ENCODE measurements at regions not wholly inside any gene's neighbourhood (a gene's known extent, or its start where the extent isn't known, plus 50 kb on each side); places are given as distances from the start of the nearest gene placed in this dataset.

DNA sequence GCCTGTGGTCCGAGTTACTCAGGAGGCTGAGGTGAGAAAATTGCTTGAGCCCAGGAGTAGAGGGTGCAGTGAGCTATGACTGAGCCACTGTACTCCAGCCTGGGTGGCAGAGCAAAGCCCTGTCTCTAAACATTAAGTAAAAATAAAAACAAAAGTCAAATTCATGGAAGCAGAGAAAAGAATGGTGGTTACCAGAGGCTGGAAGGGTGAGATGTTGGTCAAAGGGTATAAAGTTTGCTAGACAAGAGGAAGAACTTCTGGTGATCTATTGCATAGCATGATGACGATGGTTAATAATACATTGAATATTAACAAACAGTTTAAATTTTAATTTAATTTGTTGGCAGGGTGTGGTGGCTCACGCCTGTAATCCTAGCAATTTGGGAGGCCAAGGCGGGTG is 68.1 kb downstream of the CRPPA start:
- Mint-ChIP-seq H3K27ac (ENCODE audit: unreplicated experiment) (no peak overlapping the region), H3K36me3 (ENCODE audit: low read depth) (peaks cover 6% of the 10 kb centered on the region), H3K27me3 (ENCODE audit: low read depth) (no peaks in the 10 kb centered on the region)

DNA sequence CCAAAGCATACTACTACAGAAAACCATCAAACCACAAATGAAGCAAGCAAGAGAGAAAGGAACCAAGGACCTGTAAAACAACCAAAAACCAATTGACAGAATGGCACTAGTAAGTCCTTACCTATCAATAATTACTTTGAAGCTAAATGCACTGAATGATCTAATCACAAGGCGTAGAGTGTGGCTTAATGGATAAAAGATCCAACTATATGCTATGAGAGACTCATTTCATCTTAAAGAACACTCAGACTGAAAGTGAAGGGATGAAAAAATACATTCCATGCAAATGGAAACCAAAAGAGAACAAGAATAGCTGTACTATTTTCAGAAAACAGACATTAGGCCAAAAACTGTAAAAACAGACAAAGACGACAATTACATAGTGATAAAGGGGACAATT is 70.7 kb downstream of the CRPPA start:
- no peak overlapping the region for H3K27ac Mint-ChIP-seq (ENCODE audit: unreplicated experiment)
- H3K36me3 Mint-ChIP-seq (ENCODE audit: low read depth), result peaks cover 6% of the 10 kb centered on the region

More for the DNA sequence above, 68.1 kb downstream of the CRPPA start:
- Mint-ChIP-seq H3K9me3 (ENCODE audit: low read depth) (peaks cover 22% of the 10 kb centered on the region), H3K4me3 (ENCODE audit: unreplicated experiment) (no peak overlapping the region), H3K4me1 (ENCODE audit: low read depth) (peaks cover 36% of the 10 kb centered on the region)
- no peak for TF ChIP-seq CTCF (IDR thresholded peaks at IDR 0.05)
- no peak for DNase-seq (ENCODE audit: low spot score)

GRCh38 chr7:16348251-16348650 is 73.1 kb downstream of the CRPPA start:
- Mint-ChIP-seq H3K27me3 (ENCODE audit: low read depth) (no peaks in the 10 kb centered on the region), H3K27ac (ENCODE audit: unreplicated experiment) (peak overlapping the region; percentile 18), H3K9me3 (ENCODE audit: low read depth) (peaks cover 33% of the 10 kb centered on the region), H3K4me1 (ENCODE audit: low read depth) (peaks cover 36% of the 10 kb centered on the region), H3K36me3 (ENCODE audit: low read depth) (peaks cover 6% of the 10 kb centered on the region), H3K4me3 (ENCODE audit: unreplicated experiment) (no peak overlapping the region)
- TF ChIP-seq CTCF (IDR thresholded peaks at IDR 0.05), result no peak
- DNase-seq (ENCODE audit: low spot score), result no peak

More for the DNA sequence above, 70.7 kb downstream of the CRPPA start:
- Mint-ChIP-seq H3K27me3 (ENCODE audit: low read depth) (no peaks in the 10 kb centered on the region), H3K4me3 (ENCODE audit: unreplicated experiment) (no peak overlapping the region), H3K4me1 (ENCODE audit: low read depth) (peaks cover 46% of the 10 kb centered on the region), H3K9me3 (ENCODE audit: low read depth) (peaks cover 22% of the 10 kb centered on the region)
- TF ChIP-seq CTCF (IDR thresholded peaks at IDR 0.05), result no peak
- no peak for DNase-seq (ENCODE audit: low spot score)

- H3K27ac Mint-ChIP-seq (ENCODE audit: unreplicated experiment), result peak overlapping the region; percentile 86
- no peak overlapping the region for H3K4me3 Mint-ChIP-seq (ENCODE audit: unreplicated experiment)
- peaks cover 33% of the 10 kb centered on the region for H3K9me3 Mint-ChIP-seq (ENCODE audit: low read depth)
- no peaks in the 10 kb centered on the region for H3K27me3 Mint-ChIP-seq (ENCODE audit: low read depth)
- peaks cover 6% of the 10 kb centered on the region for H3K36me3 Mint-ChIP-seq (ENCODE audit: low read depth)
- DNase-seq (ENCODE audit: low spot score), result no peak
- H3K4me1 Mint-ChIP-seq (ENCODE audit: low read depth), result peaks cover 36% of the 10 kb centered on the region
- no peak for TF ChIP-seq CTCF (IDR thresholded peaks at IDR 0.05)
Measured at GRCh38 chr7:16347827-16348192, 73.5 kb downstream of the CRPPA start.

- H3K27ac Mint-ChIP-seq (ENCODE audit: unreplicated experiment), result peak overlapping the region; percentile 86
- peaks cover 6% of the 10 kb centered on the region for H3K36me3 Mint-ChIP-seq (ENCODE audit: low read depth)
- no peak for TF ChIP-seq CTCF (IDR thresholded peaks at IDR 0.05)
- H3K27me3 Mint-ChIP-seq (ENCODE audit: low read depth), result no peaks in the 10 kb centered on the region
- peaks cover 36% of the 10 kb centered on the region for H3K4me1 Mint-ChIP-seq (ENCODE audit: low read depth)
- DNase-seq (ENCODE audit: low spot score), result no peak
- peaks cover 33% of the 10 kb centered on the region for H3K9me3 Mint-ChIP-seq (ENCODE audit: low read depth)
- no peak overlapping the region for H3K4me3 Mint-ChIP-seq (ENCODE audit: unreplicated experiment)
Measured at GRCh38 chr7:16347066-16347826, 74.1 kb downstream of the CRPPA start.

Data from chondrocyte (in vitro differentiated cells).